Hepatocyte (in vitro differentiated cells): ENCODE measurements at regions not wholly inside any gene's neighbourhood (a gene's known extent, or its start where the extent isn't known, plus 50 kb on each side); places are given as distances from the start of the nearest gene placed in this dataset.

Experiments
- EZH2 ChIP-seq: fragments of 200-600 bp; sonication (generic); IDR thresholded peaks from 2 replicates; pipeline ENCODE4 v1.6.1; 2016; ENCODE audit warnings: antibody characterized with exemption, mild to moderate bottlenecking, borderline replicate concordance
- TF ChIP-seq, protein P1 (sequence below): fragments of 200-600 bp; sonication (generic); IDR thresholded peaks from 2 replicates; pipeline ENCODE4 v1.5.1; 2016; ENCODE audit warnings: antibody characterized with exemption, mild to moderate bottlenecking; ENCODE audit not compliant: poor library complexity

DNA sequence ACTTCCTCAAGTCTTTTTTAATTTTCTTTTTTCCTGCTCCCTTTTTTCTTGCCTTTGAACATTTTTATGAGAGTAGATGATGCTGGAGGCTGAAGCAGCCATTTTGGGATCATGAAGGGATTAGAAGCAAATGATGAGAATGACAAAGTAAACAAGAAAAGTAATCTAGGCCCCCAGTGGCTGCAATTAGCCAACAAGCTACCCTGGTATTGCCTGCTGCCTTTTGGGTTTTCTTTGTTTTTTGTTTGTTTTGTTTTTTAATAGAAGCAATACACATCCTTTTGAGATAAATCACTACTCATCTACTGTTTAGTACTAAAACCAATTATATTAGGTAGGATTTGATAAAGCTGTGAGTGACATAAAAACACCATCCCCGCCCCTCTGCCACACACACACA, 280.7 kb upstream of the ADGRL2 start:
- TF ChIP-seq, protein P1, sequence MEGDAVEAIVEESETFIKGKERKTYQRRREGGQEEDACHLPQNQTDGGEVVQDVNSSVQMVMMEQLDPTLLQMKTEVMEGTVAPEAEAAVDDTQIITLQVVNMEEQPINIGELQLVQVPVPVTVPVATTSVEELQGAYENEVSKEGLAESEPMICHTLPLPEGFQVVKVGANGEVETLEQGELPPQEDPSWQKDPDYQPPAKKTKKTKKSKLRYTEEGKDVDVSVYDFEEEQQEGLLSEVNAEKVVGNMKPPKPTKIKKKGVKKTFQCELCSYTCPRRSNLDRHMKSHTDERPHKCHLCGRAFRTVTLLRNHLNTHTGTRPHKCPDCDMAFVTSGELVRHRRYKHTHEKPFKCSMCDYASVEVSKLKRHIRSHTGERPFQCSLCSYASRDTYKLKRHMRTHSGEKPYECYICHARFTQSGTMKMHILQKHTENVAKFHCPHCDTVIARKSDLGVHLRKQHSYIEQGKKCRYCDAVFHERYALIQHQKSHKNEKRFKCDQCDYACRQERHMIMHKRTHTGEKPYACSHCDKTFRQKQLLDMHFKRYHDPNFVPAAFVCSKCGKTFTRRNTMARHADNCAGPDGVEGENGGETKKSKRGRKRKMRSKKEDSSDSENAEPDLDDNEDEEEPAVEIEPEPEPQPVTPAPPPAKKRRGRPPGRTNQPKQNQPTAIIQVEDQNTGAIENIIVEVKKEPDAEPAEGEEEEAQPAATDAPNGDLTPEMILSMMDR = no peak
- no peak for TF ChIP-seq EZH2
